Motor neuron (in vitro differentiated cells): ENCODE measurements at regions not wholly inside any gene's neighbourhood (a gene's known extent, or its start where the extent isn't known, plus 50 kb on each side); places are given as distances from the start of the nearest gene placed in this dataset.
"Not testable (repeated sequence)": the region's sequence is repeated elsewhere in the genome, so short reads cannot be mapped to it uniquely, and the experiment has no call there.

Experiments
- ATAC-seq, 8 experiments: fragments of 200-7000 bp; cut with Tn5 transposase; replicated peaks in 6 of 8; 2 replicates each; pipeline ENCODE4 v1.8.0; 2021; ENCODE audit warnings: mild to moderate bottlenecking in 8 of 8, moderate library complexity in 8 of 8
- H3K27ac ChIP-seq, 2 donors: fragments of 250-450 bp; sonication (Bioruptor Pico); 2 replicates each; pipeline ENCODE4 v1.9.0; 2021; ENCODE audit warnings: antibody characterized with exemption in 2 of 2, mild to moderate bottlenecking in 2 of 2, moderate library complexity in 1 of 2
- H3K4me1 ChIP-seq, 2 donors: fragments of 250-450 bp; sonication (Bioruptor Pico); replicated peaks in 1 of 2; 2 replicates each; pipeline ENCODE4 v1.6.1; 2021; ENCODE audit warnings: antibody characterized with exemption in 2 of 2, mild to moderate bottlenecking in 2 of 2, moderate library complexity in 1 of 2
- H3K4me3 ChIP-seq, 5 donors: fragments of 250-450 bp; sonication (Bioruptor Pico); 2 replicates each; pipeline ENCODE4 v1.9.0; 2021; ENCODE audit warnings: antibody characterized with exemption in 5 of 5, mild to moderate bottlenecking in 5 of 5, moderate library complexity in 4 of 5
- WGBS, 10 experiments: fragments of 450-650 bp; shearing (Covaris generic); methylation state at CpG; one replicate each; pipeline ENCODE4 v1.0.0; 2022; 5-methylcytosine and 5-hydroxymethylcytosine counted together
- in situ Hi-C, 9 experiments: fragments of 400-800 bp; cut with MboI; loops; one replicate each; pipeline ENCODE4 v1.15.0; 2021; ENCODE audit warnings: low sequenced_read_pairs in 9 of 9, low pct_unique_long_range_greater_than_20kb in 2 of 9; ENCODE audit not compliant: unreplicated experiment in 9 of 9

GRCh38 chr4:13678186-13678924 is 50.8 kb upstream of the BOD1L1 start:
- H3K27ac ChIP-seq, result no peak overlapping the region
- peak in 3 of 8 experiments; percentile 40 to 56 (median 51) for ATAC-seq
- 80 to 100% (median 95%) methylated on average over 1 to 3 of the region's 3 CpGs; no CpG with 5 or more reads in 2 of the 10 experiments for WGBS, 10 experiments
- in situ Hi-C loops, result no loop called here
- H3K4me1 ChIP-seq, result no peaks in the 10 kb centered on the region
- no peak overlapping the region for H3K4me3 ChIP-seq

GRCh38 chr4:13681570-13681969 is 54.0 kb upstream of the BOD1L1 start:
- Histone ChIP-seq H3K27ac (no peak overlapping the region), H3K4me1 (no peaks in the 10 kb centered on the region), H3K4me3 (no peak overlapping the region)
- ATAC-seq, result peak in 2 of 8 experiments; percentile 62 to 66
- in situ Hi-C loops, result no loop called here
- 13 to 100% (median 76%) methylated on average over 1 to 2 of the region's 2 CpGs for WGBS, 10 experiments

- Histone ChIP-seq H3K27ac (no peak overlapping the region), H3K4me1 (no peaks in the 10 kb centered on the region), H3K4me3 (no peak overlapping the region)
- in situ Hi-C loops, result no loop called here
- peak in 1 of 8 experiments; percentile 37 for ATAC-seq
- WGBS, 10 experiments, result 0 to 85% (median 71%) methylated on average over 1 of the region's 1 CpG; no CpG with 5 or more reads in 5 of the 10 experiments
Observed at GRCh38 chr4:13694256-13694655, 66.7 kb upstream of the BOD1L1 start.

- no peak overlapping the region for H3K4me3 ChIP-seq
- in situ Hi-C loops, result no loop called here
- no peaks in the 10 kb centered on the region for H3K4me1 ChIP-seq
- H3K27ac ChIP-seq, result no peak overlapping the region
- 83 to 100% (median 94%) methylated on average over 1 to 2 of the region's 2 CpGs; no CpG with 5 or more reads in 1 of the 10 experiments for WGBS, 10 experiments
- ATAC-seq, result no peak
Observed at GRCh38 chr4:13698296-13698695, 70.8 kb upstream of the BOD1L1 start.

- ATAC-seq, result peak in 1 of 8 experiments; percentile 48
- in situ Hi-C loops, result no loop called here
- 10 to 100% (median 64%) methylated on average over 1 to 8 of the region's 8 CpGs for WGBS, 10 experiments
- Histone ChIP-seq H3K4me3 (no peak overlapping the region), H3K27ac (no peak overlapping the region), H3K4me1 (no peaks in the 10 kb centered on the region)
Observed at GRCh38 chr4:13700021-13700857, 72.7 kb upstream of the BOD1L1 start.

- H3K4me1 ChIP-seq, H3K4me3 ChIP-seq, ATAC-seq, H3K27ac ChIP-seq, in situ Hi-C loops: not testable (repeated sequence)
- WGBS, 10 experiments, result 9 to 100% (median 92%) methylated on average over 1 of the region's 1 CpG; no CpG with 5 or more reads in 3 of the 10 experiments
Observed at GRCh38 chr4:13700858-13701140, 73.3 kb upstream of the BOD1L1 start.

- no peak overlapping the region for H3K27ac ChIP-seq
- 14 to 100% (median 83%) methylated on average over 1 to 2 of the region's 2 CpGs; no CpG with 5 or more reads in 1 of the 10 experiments for WGBS, 10 experiments
- ATAC-seq, result peak in 4 of 8 experiments; percentile 26 to 69 (median 62)
- H3K4me3 ChIP-seq, result no peak overlapping the region
- peaks cover 4 to 6% of the 10 kb centered on the region in 2 donors for H3K4me1 ChIP-seq
- in situ Hi-C loops, result no loop called here
Observed at GRCh38 chr4:13701937-13702446, 74.5 kb upstream of the BOD1L1 start.

GRCh38 chr4:13703096-13703495 is 75.6 kb upstream of the BOD1L1 start:
- Histone ChIP-seq H3K4me1 (peaks cover 4 to 6% of the 10 kb centered on the region in 2 donors), H3K4me3 (no peak overlapping the region), H3K27ac (no peak overlapping the region)
- 50 to 100% (median 92%) methylated on average over 1 to 10 of the region's 10 CpGs; no CpG with 5 or more reads in 1 of the 10 experiments for WGBS, 10 experiments
- no peak for ATAC-seq
- in situ Hi-C loops, result no loop called here

- ATAC-seq, result no peak
- WGBS, 10 experiments, result 38 to 100% (median 68%) methylated on average over 1 to 2 of the region's 2 CpGs
- Histone ChIP-seq H3K27ac (no peak overlapping the region), H3K4me1 (peaks cover 4 to 6% of the 10 kb centered on the region in 2 donors), H3K4me3 (no peak overlapping the region)
- in situ Hi-C loops, result no loop called here
Observed at GRCh38 chr4:13704035-13704434, 76.5 kb upstream of the BOD1L1 start.

GRCh38 chr4:13704761-13705160 is 77.2 kb upstream of the BOD1L1 start:
- Histone ChIP-seq H3K27ac (no peak overlapping the region), H3K4me3 (no peak overlapping the region), H3K4me1 (peaks cover 4 to 6% of the 10 kb centered on the region in 2 donors)
- no peak for ATAC-seq
- in situ Hi-C loops, result no loop called here

- peak in 5 of 8 experiments; percentile 50 to 86 (median 65) for ATAC-seq
- in situ Hi-C loops, result no loop called here
- Histone ChIP-seq H3K4me3 (no peak overlapping the region), H3K27ac (no peak overlapping the region), H3K4me1 (peaks cover 4 to 6% of the 10 kb centered on the region in 2 donors)
- WGBS, 10 experiments, result 22 to 83% (median 69%) methylated on average over 1 to 9 of the region's 9 CpGs; no CpG with 5 or more reads in 1 of the 10 experiments
Observed at GRCh38 chr4:13705521-13706041, 78.1 kb upstream of the BOD1L1 start.

- peak in 2 of 8 experiments; percentile 35 to 45 for ATAC-seq
- Histone ChIP-seq H3K4me1 (peaks cover 4 to 6% of the 10 kb centered on the region in 2 donors), H3K27ac (no peak overlapping the region), H3K4me3 (no peak overlapping the region)
- in situ Hi-C loops, result no loop called here
Observed at GRCh38 chr4:13706120-13706519, 78.6 kb upstream of the BOD1L1 start.

- WGBS, 10 experiments, result 0 to 100% (median 56%) methylated on average over 1 to 3 of the region's 3 CpGs; no CpG with 5 or more reads in 2 of the 10 experiments
- H3K4me1 ChIP-seq, result peaks cover 4 to 6% of the 10 kb centered on the region in 2 donors
- in situ Hi-C loops, result no loop called here
- no peak overlapping the region for H3K4me3 ChIP-seq
- no peak for ATAC-seq
- H3K27ac ChIP-seq, result no peak overlapping the region
Observed at GRCh38 chr4:13706716-13707115, 79.2 kb upstream of the BOD1L1 start.
